Upper lobe of left lung (tissue), 4 donors: ENCODE measurements at regions not wholly inside any gene's neighbourhood (a gene's known extent, or its start where the extent isn't known, plus 50 kb on each side); places are given as distances from the start of the nearest gene placed in this dataset.

Experiments
- CTCF ChIP-seq, 6 experiments: fragments of 450-650 bp in 4 of 6; fragments of 200-600 bp in 2 of 6; sonication (generic) in 2 of 6; IDR thresholded peaks; one replicate each; pipeline ENCODE4 v1.5.1; 2016 to 2019; ENCODE audit warnings: antibody characterized with exemption in 6 of 6
- POLR2AphosphoS5 ChIP-seq, 2 donors: sonication (generic); formaldehyde crosslinking; IDR thresholded peaks; one replicate each; pipeline ENCODE4 v1.5.1; 2017; ENCODE audit warnings: antibody characterized with exemption in 2 of 2

- TF ChIP-seq CTCF (IDR thresholded peaks at IDR 0.05) (no peak), POLR2AphosphoS5 (IDR thresholded peaks at IDR 0.05) (no peak)
Measured at GRCh38 chr11:70493089-70493474, 94.8 kb downstream of the CTTN start.
